Naive thymus-derived CD4-positive, alpha-beta T cell (primary cell): ENCODE measurements at regions not wholly inside any gene's neighbourhood (a gene's known extent, or its start where the extent isn't known, plus 50 kb on each side); places are given as distances from the start of the nearest gene placed in this dataset.

Experiments
- ATAC-seq: fragments of 150-1000 bp; cut with Tn5 transposase; 2 replicates; pipeline ENCODE4 v1.10.0; 2021; ENCODE audit warnings: mild to moderate bottlenecking, moderate library complexity
- CTCF ChIA-PET: fragments of 350-600 bp; sonication (Branson Sonifier 250); formaldehyde crosslinking; loops from one replicate; lab custom pipeline; 2021; ENCODE audit warnings: antibody characterized with exemption; lab: Charles Lee
- POLR2A ChIA-PET: fragments of 350-600 bp; sonication (Branson Sonifier 250); formaldehyde crosslinking; loops from one replicate; lab custom pipeline; 2021; ENCODE audit warnings: antibody characterized with exemption, inconsistent platforms; lab: Charles Lee
- DNase-seq, 9 donors: peaks; one replicate each; pipeline versions ENCODE4 v3.0.0 to v3.0.0-alpha.2; 2020 to 2022; ENCODE audit warnings: mixed read lengths in 1 of 9
- H3K27ac ChIP-seq: one replicate; pipeline ENCODE4 v1.7.0; 2013; ENCODE audit warnings: mild to moderate bottlenecking, low read depth, low read length, moderate library complexity
- H3K27me3 ChIP-seq, 2 donors: one replicate each; pipeline ENCODE4 v1.7.0; 2013; ENCODE audit warnings: low read length in 2 of 2, mild to moderate bottlenecking in 2 of 2, moderate library complexity in 2 of 2; ENCODE audit not compliant: control insufficient read depth in 2 of 2, insufficient read depth in 2 of 2
- H3K36me3 ChIP-seq, 3 experiments: 1 replicate in 2 of 3; 2 replicates in 1 of 3; pipeline ENCODE4 v1.7.0; 2013; ENCODE audit warnings: low read length in 3 of 3, mild to moderate bottlenecking in 3 of 3, moderate library complexity in 1 of 3; ENCODE audit not compliant: insufficient read depth in 3 of 3, control insufficient read depth in 2 of 3
- H3K4me1 ChIP-seq, 2 donors: one replicate each; pipeline ENCODE4 v1.7.0; 2013; ENCODE audit warnings: low read length in 2 of 2, mild to moderate bottlenecking in 2 of 2, moderate library complexity in 1 of 2; ENCODE audit not compliant: control insufficient read depth in 2 of 2, insufficient read depth in 2 of 2
- H3K4me3 ChIP-seq: 2 replicates; pipeline ENCODE4 v1.7.0; 2013; ENCODE audit warnings: mild to moderate bottlenecking, low read length
- H3K9me3 ChIP-seq, 3 experiments: 1 replicate in 2 of 3; 2 replicates in 1 of 3; pipeline ENCODE4 v1.7.0; 2013; ENCODE audit warnings: low read length in 3 of 3; ENCODE audit not compliant: control insufficient read depth in 2 of 3
- H3K27ac Mint-ChIP-seq, 9 donors: one replicate each; pipeline ENCODE4 v1.8.0; 2020 to 2022; ENCODE audit warnings: mixed read lengths in 9 of 9, mild to moderate bottlenecking in 8 of 9, moderate library complexity in 5 of 9, inconsistent platforms in 2 of 9
- H3K27me3 Mint-ChIP-seq, 5 donors: one replicate each; pipeline ENCODE4 v1.8.0; 2021 to 2022; ENCODE audit warnings: mixed read lengths in 5 of 5, mild to moderate bottlenecking in 1 of 5
- H3K36me3 Mint-ChIP-seq, 5 donors: one replicate each; pipeline ENCODE4 v1.8.0; 2020 to 2022; ENCODE audit warnings: mixed read lengths in 5 of 5, mild to moderate bottlenecking in 3 of 5, inconsistent platforms in 1 of 5
- H3K4me1 Mint-ChIP-seq, 7 donors: one replicate each; pipeline ENCODE4 v1.8.0; 2020 to 2022; ENCODE audit warnings: mixed read lengths in 7 of 7, mild to moderate bottlenecking in 3 of 7, inconsistent platforms in 1 of 7
- H3K4me3 Mint-ChIP-seq, 10 donors: one replicate each; pipeline ENCODE4 v1.8.0; 2020 to 2022; ENCODE audit warnings: mild to moderate bottlenecking in 10 of 10, mixed read lengths in 10 of 10, moderate library complexity in 6 of 10, inconsistent platforms in 2 of 10
- H3K9me3 Mint-ChIP-seq, 11 donors: one replicate each; pipeline ENCODE4 v1.8.0; 2020 to 2022; ENCODE audit warnings: mixed read lengths in 11 of 11, mild to moderate bottlenecking in 4 of 11, inconsistent platforms in 1 of 11, moderate library complexity in 1 of 11
- intact Hi-C, 2 donors: fragments of 100-400 bp; cut with micrococcal nuclease; formaldehyde crosslinking; loops; one replicate each; pipeline ENCODE4 v1.15.1; 2023

GRCh38 chr12:13376610-13377373 is 180.3 kb downstream of the EMP1 start:
- no peak overlapping the region for H3K27ac Mint-ChIP-seq
- POLR2A ChIA-PET, result no interaction called here
- no peaks in the 10 kb centered on the region for H3K4me1 Mint-ChIP-seq
- peaks cover 0 to 6% (median 1%) of the 10 kb centered on the region in 11 donors for H3K9me3 Mint-ChIP-seq
- intact Hi-C loops, result no loop called here
- Histone ChIP-seq H3K27ac (no peak overlapping the region), H3K9me3 (no peaks in the 10 kb centered on the region), H3K4me3 (no peak overlapping the region), H3K36me3 (no peaks in the 10 kb centered on the region), H3K4me1 (no peaks in the 10 kb centered on the region), H3K27me3 (peaks cover 0 to 2% of the 10 kb centered on the region in 2 donors)
- peaks cover 0 to 13% (median 4%) of the 10 kb centered on the region in 5 donors for H3K27me3 Mint-ChIP-seq
- no peaks in the 10 kb centered on the region for H3K36me3 Mint-ChIP-seq
- ATAC-seq (no peak), DNase-seq (no peak)
- CTCF ChIA-PET, result no interaction called here
- no peak overlapping the region for H3K4me3 Mint-ChIP-seq

DNA sequence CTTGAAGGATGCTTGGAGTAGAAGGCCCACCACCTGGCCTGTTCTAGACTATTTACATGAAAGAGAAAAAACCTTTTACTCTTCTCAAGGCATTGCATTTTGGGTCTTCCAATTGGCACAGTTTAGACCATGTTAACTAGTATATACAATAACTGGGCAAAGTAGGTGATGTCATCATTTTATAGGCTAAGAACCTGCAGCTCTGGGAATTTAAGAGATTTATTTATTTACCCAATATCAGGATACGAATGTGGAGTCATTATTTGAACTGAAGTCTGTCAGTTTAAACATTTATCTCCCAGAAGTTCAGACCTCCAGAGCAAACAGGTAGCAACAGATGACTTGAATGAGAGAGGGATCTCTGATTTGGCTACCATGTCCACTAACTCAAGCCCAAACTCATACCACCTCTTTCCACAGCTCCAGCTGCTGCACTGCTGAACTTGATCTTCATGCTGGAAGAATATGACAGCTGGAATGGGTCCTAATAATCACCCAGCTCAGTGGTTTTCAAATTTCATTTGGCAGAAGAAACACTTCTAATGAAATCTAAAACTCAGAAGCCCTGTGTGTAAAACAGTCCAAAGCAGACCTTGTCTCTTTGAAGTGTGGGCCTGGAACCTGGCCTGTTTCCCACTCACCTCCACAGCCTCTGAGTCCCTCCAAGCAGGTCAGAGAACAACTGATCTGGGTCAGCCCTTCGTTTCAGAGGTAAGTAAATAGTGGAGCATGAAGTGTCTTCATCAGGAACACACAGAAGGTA is 179.2 kb downstream of the EMP1 start:
- POLR2A ChIA-PET, result no interaction called here
- DNase-seq, result no peak
- Mint-ChIP-seq H3K27ac (no peak overlapping the region), H3K27me3 (peaks cover 0 to 17% (median 4%) of the 10 kb centered on the region in 5 donors), H3K36me3 (no peaks in the 10 kb centered on the region), H3K9me3 (peaks cover 0 to 6% (median 1%) of the 10 kb centered on the region in 11 donors), H3K4me3 (no peak overlapping the region), H3K4me1 (no peaks in the 10 kb centered on the region)
- no peaks in the 10 kb centered on the region for H3K4me1 ChIP-seq
- CTCF ChIA-PET, result no interaction called here
- H3K4me3 ChIP-seq, result no peak overlapping the region
- no peak for ATAC-seq
- no peak overlapping the region for H3K27ac ChIP-seq
- no peaks in the 10 kb centered on the region for H3K36me3 ChIP-seq
- intact Hi-C loops, result no loop called here
- no peaks in the 10 kb centered on the region for H3K9me3 ChIP-seq
- H3K27me3 ChIP-seq, result peaks cover 0 to 2% of the 10 kb centered on the region in 2 donors

DNA sequence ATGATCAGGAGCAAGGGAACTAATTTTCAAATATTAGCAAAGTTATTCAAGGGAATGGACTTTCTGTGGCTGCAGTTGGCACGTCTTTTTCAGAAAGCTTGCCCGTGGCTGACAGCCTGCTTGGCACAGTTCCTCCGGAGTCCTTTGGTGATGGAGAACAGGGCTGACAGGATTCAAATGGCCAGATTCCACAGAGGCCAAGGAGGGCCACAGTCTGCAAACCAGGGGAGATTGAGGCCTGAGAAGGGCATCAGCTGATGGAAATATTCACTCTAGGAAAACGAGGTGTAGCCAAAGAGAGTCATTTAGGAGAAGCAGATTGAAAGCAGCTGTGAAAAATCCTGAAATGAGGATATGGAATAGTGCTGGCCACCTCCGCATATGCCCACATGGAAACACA is 178.3 kb downstream of the EMP1 start:
- POLR2A ChIA-PET, result no interaction called here
- intact Hi-C loops, result no loop called here
- Histone ChIP-seq H3K36me3 (no peaks in the 10 kb centered on the region), H3K27ac (no peak overlapping the region), H3K4me1 (no peaks in the 10 kb centered on the region), H3K9me3 (no peaks in the 10 kb centered on the region), H3K27me3 (peaks cover 0 to 2% of the 10 kb centered on the region in 2 donors), H3K4me3 (no peak overlapping the region)
- CTCF ChIA-PET, result no interaction called here
- ATAC-seq (no peak), DNase-seq (no peak)
- H3K4me3 Mint-ChIP-seq, result no peak overlapping the region
- H3K27me3 Mint-ChIP-seq, result peaks cover 0 to 16% (median 4%) of the 10 kb centered on the region in 5 donors
- peaks cover 0 to 6% (median 0%) of the 10 kb centered on the region in 11 donors for H3K9me3 Mint-ChIP-seq
- H3K27ac Mint-ChIP-seq, result no peak overlapping the region
- no peaks in the 10 kb centered on the region for H3K4me1 Mint-ChIP-seq
- H3K36me3 Mint-ChIP-seq, result no peaks in the 10 kb centered on the region

- Histone ChIP-seq H3K4me3 (no peak overlapping the region), H3K9me3 (no peaks in the 10 kb centered on the region), H3K4me1 (no peaks in the 10 kb centered on the region), H3K27me3 (peaks cover 0 to 2% of the 10 kb centered on the region in 2 donors), H3K27ac (no peak overlapping the region), H3K36me3 (no peaks in the 10 kb centered on the region)
- peaks cover 0 to 16% (median 4%) of the 10 kb centered on the region in 5 donors for H3K27me3 Mint-ChIP-seq
- peaks cover 0 to 6% (median 0%) of the 10 kb centered on the region in 11 donors for H3K9me3 Mint-ChIP-seq
- intact Hi-C loops, result no loop called here
- ChIA-PET CTCF (no interaction called here), POLR2A (no interaction called here)
- no peak for ATAC-seq
- H3K27ac Mint-ChIP-seq, result no peak overlapping the region
- no peak overlapping the region for H3K4me3 Mint-ChIP-seq
- H3K36me3 Mint-ChIP-seq, result no peaks in the 10 kb centered on the region
- H3K4me1 Mint-ChIP-seq, result no peaks in the 10 kb centered on the region
- no peak for DNase-seq
These were observed 177.3 kb downstream of the EMP1 start for GRCh38 chr12:13373803-13374202.

DNA sequence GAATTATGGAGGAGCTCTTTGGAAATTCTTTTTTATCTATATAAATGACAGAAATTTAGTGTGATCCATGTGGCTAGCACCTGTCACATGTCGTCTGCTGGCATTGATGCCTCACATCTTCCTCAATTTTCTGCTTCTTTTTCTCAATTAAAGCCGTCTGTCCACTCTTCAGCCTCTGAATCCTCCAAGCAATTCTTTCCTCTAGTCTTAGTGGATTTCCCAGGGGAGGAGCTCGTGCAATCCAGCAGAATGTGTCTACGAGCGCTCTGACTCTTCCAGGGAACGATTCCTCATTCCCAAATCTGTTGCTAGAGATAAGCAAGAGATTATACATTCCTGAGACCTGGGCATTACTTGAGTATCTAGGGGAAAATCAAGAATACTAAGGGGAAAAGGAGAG is 176.6 kb downstream of the EMP1 start:
- H3K36me3 ChIP-seq, result no peaks in the 10 kb centered on the region
- H3K27me3 Mint-ChIP-seq, result peaks cover 0 to 16% (median 4%) of the 10 kb centered on the region in 5 donors
- no peaks in the 10 kb centered on the region for H3K4me1 Mint-ChIP-seq
- ChIA-PET POLR2A (no interaction called here), CTCF (interaction anchor here (0.5 kb wide), 1 partner anchor 13 kb away, joined by 4 read pairs; no protein-coding TSS in a partner anchor)
- DNase-seq (no peak), ATAC-seq (no peak)
- H3K27ac ChIP-seq, result no peak overlapping the region
- no peaks in the 10 kb centered on the region for H3K36me3 Mint-ChIP-seq
- peaks cover 0 to 2% of the 10 kb centered on the region in 2 donors for H3K27me3 ChIP-seq
- peaks cover 0 to 6% (median 0%) of the 10 kb centered on the region in 11 donors for H3K9me3 Mint-ChIP-seq
- no peaks in the 10 kb centered on the region for H3K4me1 ChIP-seq
- H3K4me3 Mint-ChIP-seq, result no peak overlapping the region
- H3K4me3 ChIP-seq, result no peak overlapping the region
- no peaks in the 10 kb centered on the region for H3K9me3 ChIP-seq
- H3K27ac Mint-ChIP-seq, result no peak overlapping the region
- intact Hi-C loops, result no loop called here

- Mint-ChIP-seq H3K9me3 (peaks cover 0 to 3% (median 0%) of the 10 kb centered on the region in 11 donors), H3K36me3 (no peaks in the 10 kb centered on the region), H3K27ac (no peak overlapping the region), H3K27me3 (peaks cover 0 to 15% (median 3%) of the 10 kb centered on the region in 5 donors), H3K4me3 (no peak overlapping the region), H3K4me1 (no peaks in the 10 kb centered on the region)
- H3K27me3 ChIP-seq, result peaks cover 0 to 2% of the 10 kb centered on the region in 2 donors
- H3K27ac ChIP-seq, result no peak overlapping the region
- H3K36me3 ChIP-seq, result no peaks in the 10 kb centered on the region
- DNase-seq (no peak), ATAC-seq (no peak)
- intact Hi-C loops, result no loop called here
- no peaks in the 10 kb centered on the region for H3K4me1 ChIP-seq
- H3K9me3 ChIP-seq, result no peaks in the 10 kb centered on the region
- POLR2A ChIA-PET, result no interaction called here
- no peak overlapping the region for H3K4me3 ChIP-seq
- CTCF ChIA-PET, result interaction anchor here (1.3 kb wide), 1 partner anchor 10 kb away, joined by 3 read pairs; no protein-coding TSS in a partner anchor
These were observed 175.9 kb downstream of the EMP1 start for GRCh38 chr12:13372386-13372785.
